ENCODE measurements at regions not wholly inside any gene's neighbourhood (a gene's known extent, or its start where the extent isn't known, plus 50 kb on each side); places are given as distances from the start of the nearest gene placed in this dataset.

DNA sequence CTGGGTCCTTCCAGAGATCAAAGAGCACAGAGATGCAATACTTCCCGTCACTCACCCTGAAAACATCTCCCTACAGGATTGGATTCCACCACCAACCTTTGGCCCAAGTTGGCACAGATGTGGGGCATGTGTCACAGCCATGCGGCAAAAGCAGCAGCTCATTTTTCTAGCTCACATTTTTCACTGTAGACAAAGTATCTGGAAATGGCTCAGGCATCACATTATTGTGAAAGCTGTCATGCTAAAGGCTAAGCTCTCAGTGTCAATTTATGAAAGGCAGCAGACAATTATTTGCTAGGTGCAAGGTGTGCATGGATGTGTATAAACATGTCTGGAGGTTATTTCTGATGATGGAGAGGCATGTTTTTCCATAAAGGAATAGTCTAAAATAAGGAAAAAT, 213.3 kb upstream of the PRNP start:
- TF ChIP-seq, protein P1, sequence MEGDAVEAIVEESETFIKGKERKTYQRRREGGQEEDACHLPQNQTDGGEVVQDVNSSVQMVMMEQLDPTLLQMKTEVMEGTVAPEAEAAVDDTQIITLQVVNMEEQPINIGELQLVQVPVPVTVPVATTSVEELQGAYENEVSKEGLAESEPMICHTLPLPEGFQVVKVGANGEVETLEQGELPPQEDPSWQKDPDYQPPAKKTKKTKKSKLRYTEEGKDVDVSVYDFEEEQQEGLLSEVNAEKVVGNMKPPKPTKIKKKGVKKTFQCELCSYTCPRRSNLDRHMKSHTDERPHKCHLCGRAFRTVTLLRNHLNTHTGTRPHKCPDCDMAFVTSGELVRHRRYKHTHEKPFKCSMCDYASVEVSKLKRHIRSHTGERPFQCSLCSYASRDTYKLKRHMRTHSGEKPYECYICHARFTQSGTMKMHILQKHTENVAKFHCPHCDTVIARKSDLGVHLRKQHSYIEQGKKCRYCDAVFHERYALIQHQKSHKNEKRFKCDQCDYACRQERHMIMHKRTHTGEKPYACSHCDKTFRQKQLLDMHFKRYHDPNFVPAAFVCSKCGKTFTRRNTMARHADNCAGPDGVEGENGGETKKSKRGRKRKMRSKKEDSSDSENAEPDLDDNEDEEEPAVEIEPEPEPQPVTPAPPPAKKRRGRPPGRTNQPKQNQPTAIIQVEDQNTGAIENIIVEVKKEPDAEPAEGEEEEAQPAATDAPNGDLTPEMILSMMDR (conservative IDR thresholded peaks at IDR 0.05; ENCODE audit: low read length): no peak
- TF ChIP-seq EZH2phosphoT487 (IDR thresholded peaks at IDR 0.05; ENCODE audit: borderline replicate concordance, low read depth, low read length): no peak
